GM19351 (cell line): ENCODE measurements at regions not wholly inside any gene's neighbourhood (a gene's known extent, or its start where the extent isn't known, plus 50 kb on each side); places are given as distances from the start of the nearest gene placed in this dataset.
"Not testable (repeated sequence)": the region's sequence is repeated elsewhere in the genome, so short reads cannot be mapped to it uniquely, and the experiment has no call there.

Source experiments
- ATAC-seq: cut with Tn5 transposase; IDR thresholded peaks from one replicate; pipeline ENCODE4 v1.9.1; 2021; ENCODE audit warnings: mild to moderate bottlenecking, moderate library complexity; ENCODE audit not compliant: unreplicated experiment

DNA sequence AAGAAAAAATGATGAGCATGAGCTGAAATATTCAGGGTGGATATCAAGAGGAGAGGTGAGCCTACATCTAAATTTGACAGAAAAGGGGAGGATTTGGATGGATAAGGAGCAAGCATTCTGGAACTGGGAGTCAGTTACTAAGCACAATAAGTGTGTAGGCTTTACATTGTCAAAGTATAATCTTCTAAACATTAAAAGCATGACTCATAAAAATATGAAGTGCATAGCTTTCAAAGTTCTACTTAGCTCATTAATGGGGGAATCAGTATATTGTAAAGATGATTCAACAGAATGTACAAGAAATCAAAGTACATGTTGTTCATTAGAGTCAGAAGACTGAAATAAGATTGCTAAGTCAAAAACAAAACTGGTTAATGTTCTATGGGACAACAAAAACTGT is 248.0 kb upstream of the GAS1 start:
- no peak for ATAC-seq

GRCh38 chr9:87197349-87198130 is 250.2 kb upstream of the GAS1 start:
- no peak for ATAC-seq

- no peak for ATAC-seq
These were observed 251.4 kb upstream of the GAS1 start for GRCh38 chr9:87198716-87199115.

DNA sequence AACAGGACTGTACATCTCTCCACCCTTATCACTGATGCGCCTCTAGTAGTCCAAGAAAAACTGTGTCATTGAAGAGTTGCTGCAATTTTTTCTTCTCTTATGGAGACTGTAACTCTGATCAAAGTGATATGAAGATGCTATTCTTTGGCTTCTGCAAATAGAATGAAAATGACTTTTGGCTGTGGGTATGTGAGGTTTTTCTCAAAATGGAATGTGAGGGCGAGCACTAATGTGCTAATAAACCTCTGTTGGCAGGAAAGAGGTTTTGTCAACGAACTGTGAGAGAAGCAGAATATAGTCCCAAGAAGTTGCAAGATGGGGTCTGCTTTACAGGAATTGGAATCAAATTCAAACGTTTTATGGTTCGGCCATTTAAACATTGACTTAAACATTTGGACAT is 252.0 kb upstream of the GAS1 start:
- ATAC-seq: no peak

DNA sequence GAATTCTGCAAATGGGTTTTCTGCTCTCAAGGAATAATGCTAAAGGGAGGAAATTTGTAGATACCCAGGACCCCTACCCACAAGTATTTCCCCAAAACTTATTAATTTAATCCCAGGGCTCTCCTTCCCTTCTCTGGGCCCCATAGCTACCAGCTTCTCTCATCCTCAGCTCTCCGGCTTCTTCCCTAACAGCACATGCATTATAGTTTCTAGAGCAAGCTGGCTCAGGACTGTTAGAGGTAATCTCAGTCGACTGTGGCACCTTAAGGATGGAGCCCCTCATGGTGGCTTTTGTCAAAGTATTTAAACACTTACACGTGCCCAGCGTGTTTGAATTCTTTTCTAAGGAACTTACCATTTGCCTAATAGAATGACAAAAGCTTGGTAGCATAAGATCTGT is 252.5 kb upstream of the GAS1 start:
- ATAC-seq: no peak

DNA sequence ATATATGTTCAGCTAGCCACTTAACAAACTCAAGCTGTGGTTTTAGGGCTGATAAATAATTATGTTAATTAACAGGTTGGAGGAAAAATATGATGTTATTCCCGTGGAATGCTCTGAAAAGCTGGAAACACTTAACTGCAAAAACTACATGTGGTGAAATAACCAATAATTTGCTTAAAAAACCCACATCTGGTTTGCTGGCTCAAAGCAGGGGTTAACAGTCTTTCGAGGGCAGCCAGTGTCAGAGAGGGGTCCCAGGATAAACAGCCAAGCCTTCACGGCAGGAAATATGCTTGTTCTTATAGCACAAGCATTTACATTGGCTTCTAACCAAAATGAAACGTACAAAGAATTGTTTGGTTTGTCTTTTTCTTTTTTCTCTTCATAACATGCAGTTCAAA is 254.0 kb upstream of the GAS1 start:
- no peak for ATAC-seq

DNA sequence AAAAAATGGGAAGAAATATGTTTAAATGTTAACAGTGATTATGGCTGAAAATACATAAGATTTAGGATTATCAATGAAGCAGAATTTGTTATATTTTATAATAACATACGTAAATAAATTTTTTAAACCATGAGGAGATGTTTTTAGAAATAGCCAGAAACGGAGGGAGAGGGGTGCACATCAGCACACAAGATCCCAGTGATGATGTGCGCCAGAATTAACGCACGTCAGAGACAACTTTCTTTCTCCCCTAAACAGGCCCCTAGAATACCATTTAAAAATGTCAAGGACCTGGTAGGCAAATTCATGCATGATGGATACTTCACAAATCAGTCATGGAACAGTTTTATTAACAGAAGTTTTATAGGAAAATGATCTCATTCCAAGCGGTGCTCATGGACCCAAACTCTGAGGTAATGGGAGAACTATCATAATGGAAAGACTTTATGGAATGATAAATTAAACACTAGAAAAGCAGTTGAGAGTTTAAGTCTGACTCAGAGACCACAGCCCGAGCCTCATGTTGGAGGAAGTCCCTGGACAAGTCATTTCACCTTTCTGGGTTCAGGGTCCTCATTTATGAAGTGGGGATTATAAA is 258.9 kb upstream of the GAS1 start:
- ATAC-seq: no peak

GRCh38 chr9:87210658-87211057 is 263.4 kb upstream of the GAS1 start:
- ATAC-seq: not testable (repeated sequence)

GRCh38 chr9:87211669-87212068 is 264.4 kb upstream of the GAS1 start:
- no peak for ATAC-seq

- ATAC-seq: no peak
These were observed 265.3 kb upstream of the GAS1 start for GRCh38 chr9:87212605-87213021.

GRCh38 chr9:87213948-87214347 is 266.6 kb upstream of the GAS1 start:
- no peak for ATAC-seq

DNA sequence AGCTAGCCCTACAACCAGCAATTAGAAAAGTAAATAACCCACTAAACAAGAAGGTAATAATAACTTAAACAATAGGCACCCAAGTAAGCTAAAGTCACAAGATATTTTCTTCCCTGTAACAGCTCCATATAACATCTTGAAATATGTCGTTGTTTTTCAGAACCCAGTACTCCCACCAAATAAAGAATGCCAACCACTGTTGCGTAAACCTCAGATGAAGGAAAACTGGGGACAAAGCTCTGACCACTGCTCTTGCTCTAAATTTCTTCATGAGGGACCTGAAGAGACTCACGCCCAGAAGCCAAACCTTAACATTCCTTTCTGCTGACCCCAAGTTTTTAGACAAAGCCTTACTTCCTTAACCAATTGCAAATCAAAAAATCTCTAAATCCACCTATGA is 267.7 kb upstream of the GAS1 start:
- no peak for ATAC-seq

DNA sequence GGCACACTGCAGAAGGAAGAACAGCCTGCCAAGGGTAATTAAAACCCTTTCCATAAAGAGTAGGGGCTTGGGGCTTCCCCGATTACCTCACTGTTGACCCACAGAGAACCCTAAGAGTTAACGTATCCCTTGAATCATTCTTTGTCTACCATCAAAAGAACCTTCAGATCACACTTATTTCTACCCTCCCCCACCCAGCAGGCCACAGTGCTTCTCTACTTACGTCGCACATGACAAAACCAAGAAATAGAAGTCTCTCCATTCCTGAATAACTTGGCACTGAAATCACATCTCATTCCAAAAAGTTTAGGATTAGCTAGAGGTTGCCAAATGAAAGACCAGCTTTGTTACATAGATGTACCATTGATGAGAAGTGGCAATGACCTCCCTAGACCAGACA is 268.7 kb upstream of the GAS1 start:
- ATAC-seq: no peak

DNA sequence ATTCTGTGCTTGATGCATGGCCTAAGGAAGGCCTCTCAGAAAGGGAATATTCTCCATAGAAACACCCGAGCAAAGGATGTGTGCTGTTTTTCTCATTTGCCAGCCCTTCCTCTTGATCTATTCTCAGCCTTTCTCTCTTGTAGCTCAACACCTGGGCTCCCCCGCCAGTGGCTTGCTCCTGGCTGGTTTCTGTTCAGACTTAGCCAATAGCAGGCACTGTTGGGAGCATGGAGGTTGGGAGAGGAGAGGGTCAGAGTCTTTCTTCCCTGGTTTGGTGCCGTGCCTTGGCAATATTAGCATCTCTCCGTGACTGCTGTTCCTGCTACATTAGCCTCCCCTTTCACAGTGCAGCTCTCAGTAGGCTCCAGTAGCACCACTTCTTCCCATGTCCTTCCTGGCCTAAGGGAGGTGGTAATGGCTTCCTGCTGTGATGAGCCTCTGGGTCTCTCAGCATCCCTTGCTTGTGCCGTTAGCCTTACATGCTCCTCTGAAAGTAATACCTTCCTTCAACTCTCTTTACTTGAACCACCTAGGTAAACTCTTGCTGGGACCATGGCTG is 269.7 kb upstream of the GAS1 start:
- no peak for ATAC-seq

DNA sequence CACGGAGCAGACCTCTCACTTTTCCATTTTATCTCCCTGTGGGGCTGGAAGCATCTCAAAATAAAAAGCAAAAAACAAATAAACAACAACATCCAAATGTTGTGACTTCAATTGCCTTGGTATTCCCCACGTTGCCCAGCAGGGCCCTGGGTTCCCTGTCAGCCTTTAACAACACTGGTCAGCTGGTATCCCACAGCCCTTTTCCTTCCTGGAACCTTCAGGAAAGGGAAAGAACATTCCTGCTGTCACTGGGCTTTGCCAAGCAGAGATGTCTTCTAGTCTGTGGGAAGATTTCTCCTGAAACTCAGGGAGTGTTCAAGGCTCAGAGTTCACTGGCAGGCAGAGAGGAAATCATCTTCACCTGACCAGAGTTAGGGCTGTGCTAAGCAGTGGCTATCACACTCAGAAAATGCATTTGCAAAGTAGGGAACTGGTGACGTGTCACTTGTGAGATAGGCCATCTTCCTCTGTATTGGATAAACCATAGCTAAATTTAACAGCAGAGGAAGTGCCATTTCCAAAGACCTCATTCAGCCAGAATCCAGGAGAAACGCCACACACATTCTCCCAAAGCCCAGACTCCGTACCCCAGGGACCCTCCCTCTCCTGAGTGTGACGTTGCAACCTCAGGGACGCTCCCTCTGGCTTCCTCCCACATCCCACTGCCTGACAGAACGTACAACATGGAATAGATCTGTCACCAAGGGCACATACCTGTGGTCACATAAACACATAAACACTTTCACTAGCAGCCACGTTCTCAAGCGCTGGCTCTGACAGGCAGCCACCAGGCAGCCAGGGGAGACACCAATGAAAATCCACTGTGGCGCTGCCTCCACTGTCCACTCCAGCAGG is 274.0 kb upstream of the DAPK1 start:
- no peak for ATAC-seq

DNA sequence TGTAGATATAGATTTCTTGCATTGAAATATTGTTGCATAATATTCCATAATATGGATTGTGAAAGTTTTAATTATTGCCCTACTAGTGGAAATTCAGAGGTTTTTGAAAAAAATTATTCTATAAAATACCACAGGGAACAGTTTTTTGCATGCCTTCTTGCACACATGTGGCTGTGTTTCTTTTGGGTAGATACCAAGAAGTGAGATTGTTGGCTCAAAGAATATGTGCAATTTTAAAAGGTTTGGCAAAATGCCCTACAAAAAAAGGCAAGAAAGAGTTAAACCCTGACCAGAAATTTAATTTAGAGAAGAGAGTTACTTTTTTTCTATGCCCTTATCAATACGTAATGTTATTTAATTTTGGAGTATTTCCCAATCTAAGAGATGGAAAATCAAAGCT is 270.8 kb upstream of the DAPK1 start:
- ATAC-seq: no peak

DNA sequence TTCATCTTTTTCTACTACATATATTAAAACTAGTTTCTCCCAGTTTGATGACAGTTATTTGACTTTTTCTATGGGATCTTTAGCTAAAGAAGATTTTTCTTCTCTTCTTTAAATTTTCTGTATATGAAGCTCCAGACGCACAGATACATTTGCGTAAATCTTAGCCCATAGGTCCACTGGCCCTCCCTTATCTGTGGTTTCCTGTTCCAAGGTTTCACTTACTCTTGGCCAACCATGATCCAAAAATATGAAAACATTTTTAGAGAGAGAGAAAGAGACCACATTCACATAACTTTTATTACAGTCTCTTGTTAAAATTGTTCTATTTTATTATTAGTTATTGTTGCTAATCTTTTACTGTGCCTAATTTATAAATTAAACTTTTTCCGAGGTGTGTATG is 270.2 kb upstream of the DAPK1 start:
- ATAC-seq: no peak

GRCh38 chr9:87229108-87229507 is 268.6 kb upstream of the DAPK1 start:
- ATAC-seq: no peak

DNA sequence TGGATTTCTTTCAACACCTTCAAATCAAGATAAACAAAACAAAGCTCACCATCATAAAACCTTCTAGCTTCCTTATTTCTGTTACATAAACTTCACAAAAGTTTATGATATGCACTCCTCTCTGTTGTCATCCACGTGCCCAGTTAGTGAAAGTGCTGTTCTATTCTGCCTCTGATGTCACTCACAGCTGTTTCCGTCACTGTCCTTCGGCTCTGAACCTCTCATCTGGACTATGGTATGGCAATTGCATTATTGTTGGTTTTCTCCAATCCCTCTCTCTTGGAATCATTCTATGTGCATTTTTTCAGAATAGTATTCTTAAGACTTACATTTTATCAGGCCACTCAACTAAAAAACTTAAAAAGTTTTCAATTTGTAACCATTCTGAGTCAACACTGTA is 264.2 kb upstream of the DAPK1 start:
- ATAC-seq: no peak

GRCh38 chr9:87233899-87234455 is 263.7 kb upstream of the DAPK1 start:
- no peak for ATAC-seq

- no peak for ATAC-seq
These were observed 262.8 kb upstream of the DAPK1 start for GRCh38 chr9:87234854-87235253.
